ENCODE measurements at regions not wholly inside any gene's neighbourhood (a gene's known extent, or its start where the extent isn't known, plus 50 kb on each side); places are given as distances from the start of the nearest gene placed in this dataset.

DNA sequence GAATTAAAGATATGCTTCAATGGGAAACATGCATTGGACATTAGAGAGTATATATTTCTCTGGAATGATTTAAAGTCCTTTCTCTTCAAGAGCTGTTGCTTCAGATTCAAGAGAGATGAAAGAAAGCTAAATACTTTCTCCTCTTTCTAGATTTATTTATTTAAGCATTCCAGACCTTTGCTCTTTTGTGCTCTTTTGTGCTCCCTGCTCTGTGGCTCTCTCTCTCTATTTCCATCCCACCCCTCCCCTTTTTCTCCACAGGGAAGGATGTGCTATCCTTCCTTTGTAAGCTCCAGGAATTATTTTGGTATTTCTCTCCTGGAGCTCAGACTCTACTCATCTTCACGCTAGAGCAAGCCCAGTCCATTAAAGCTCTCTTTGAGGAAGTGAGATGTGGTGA lies 871.9 kb upstream of the GBE1 start:
- no peak for TF ChIP-seq EZH2phosphoT487 (conservative IDR thresholded peaks at IDR 0.05; ENCODE audit: low read length)
- TF ChIP-seq, protein P1, sequence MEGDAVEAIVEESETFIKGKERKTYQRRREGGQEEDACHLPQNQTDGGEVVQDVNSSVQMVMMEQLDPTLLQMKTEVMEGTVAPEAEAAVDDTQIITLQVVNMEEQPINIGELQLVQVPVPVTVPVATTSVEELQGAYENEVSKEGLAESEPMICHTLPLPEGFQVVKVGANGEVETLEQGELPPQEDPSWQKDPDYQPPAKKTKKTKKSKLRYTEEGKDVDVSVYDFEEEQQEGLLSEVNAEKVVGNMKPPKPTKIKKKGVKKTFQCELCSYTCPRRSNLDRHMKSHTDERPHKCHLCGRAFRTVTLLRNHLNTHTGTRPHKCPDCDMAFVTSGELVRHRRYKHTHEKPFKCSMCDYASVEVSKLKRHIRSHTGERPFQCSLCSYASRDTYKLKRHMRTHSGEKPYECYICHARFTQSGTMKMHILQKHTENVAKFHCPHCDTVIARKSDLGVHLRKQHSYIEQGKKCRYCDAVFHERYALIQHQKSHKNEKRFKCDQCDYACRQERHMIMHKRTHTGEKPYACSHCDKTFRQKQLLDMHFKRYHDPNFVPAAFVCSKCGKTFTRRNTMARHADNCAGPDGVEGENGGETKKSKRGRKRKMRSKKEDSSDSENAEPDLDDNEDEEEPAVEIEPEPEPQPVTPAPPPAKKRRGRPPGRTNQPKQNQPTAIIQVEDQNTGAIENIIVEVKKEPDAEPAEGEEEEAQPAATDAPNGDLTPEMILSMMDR (IDR thresholded peaks at IDR 0.05; ENCODE audit: insufficient read depth, low read length, poor library complexity, severe bottlenecking), result no peak

Data from SU-DHL-6 (cell line).